ENCODE measurements at regions not wholly inside any gene's neighbourhood (a gene's known extent, or its start where the extent isn't known, plus 50 kb on each side); places are given as distances from the start of the nearest gene placed in this dataset.

- DNase-seq (ENCODE audit: low spot score): no peak
Observed at GRCh38 chr2:128368437-128369107, 49.9 kb upstream of the HS6ST1 start.

- peak; percentile 4 for DNase-seq (ENCODE audit: low spot score)
Observed at GRCh38 chr2:128369108-128369555, 50.5 kb upstream of the HS6ST1 start.

GRCh38 chr2:128369602-128370467 lies 51.2 kb upstream of the HS6ST1 start:
- DNase-seq (ENCODE audit: low spot score): no peak

GRCh38 chr2:128370468-128371247 lies 52.0 kb upstream of the HS6ST1 start:
- no peak for DNase-seq (ENCODE audit: low spot score)

GRCh38 chr2:128371248-128371630 lies 52.6 kb upstream of the HS6ST1 start:
- no peak for DNase-seq (ENCODE audit: low spot score)

GRCh38 chr2:128371648-128372345 lies 53.1 kb upstream of the HS6ST1 start:
- no peak for DNase-seq (ENCODE audit: low spot score)

- no peak for DNase-seq (ENCODE audit: low spot score)
Observed at GRCh38 chr2:128372621-128373341, 54.1 kb upstream of the HS6ST1 start.

- no peak for DNase-seq (ENCODE audit: low spot score)
Observed at GRCh38 chr2:128373451-128374000, 54.9 kb upstream of the HS6ST1 start.

GRCh38 chr2:128374001-128374710 lies 55.5 kb upstream of the HS6ST1 start:
- DNase-seq (ENCODE audit: low spot score): no peak

- no peak for DNase-seq (ENCODE audit: low spot score)
Observed at GRCh38 chr2:128374711-128375413, 56.2 kb upstream of the HS6ST1 start.

GRCh38 chr2:128375454-128375853 lies 56.8 kb upstream of the HS6ST1 start:
- DNase-seq (ENCODE audit: low spot score): no peak

GRCh38 chr2:128376241-128377041 lies 57.8 kb upstream of the HS6ST1 start:
- DNase-seq (ENCODE audit: low spot score): no peak

GRCh38 chr2:128377071-128377910 lies 58.6 kb upstream of the HS6ST1 start:
- DNase-seq (ENCODE audit: low spot score): no peak

- no peak for DNase-seq (ENCODE audit: low spot score)
Observed at GRCh38 chr2:128378231-128379020, 59.8 kb upstream of the HS6ST1 start.

GRCh38 chr2:128379021-128380015 lies 60.6 kb upstream of the HS6ST1 start:
- no peak for DNase-seq (ENCODE audit: low spot score)

All from putamen (tissue), 1 donor.